ENCODE measurements at regions not wholly inside any gene's neighbourhood (a gene's known extent, or its start where the extent isn't known, plus 50 kb on each side); places are given as distances from the start of the nearest gene placed in this dataset.

GRCh38 chr14:75372260-75372659 is 55.6 kb upstream of the JDP2 start:
- TF ChIP-seq CTCF (conservative IDR thresholded peaks at IDR 0.05 in 1 of 2, IDR thresholded peaks at IDR 0.05 in 1 of 2; ENCODE audit: extremely low read depth in 1 of 2, insufficient read depth in 1 of 2, low read depth in 1 of 2, low read length in 2 of 2) (no peak), EZH2 (IDR thresholded peaks at IDR 0.05; ENCODE audit: borderline replicate concordance, low read length) (no peak)
